Rectal smooth muscle tissue (tissue), 1 donor: ENCODE measurements at regions not wholly inside any gene's neighbourhood (a gene's known extent, or its start where the extent isn't known, plus 50 kb on each side); places are given as distances from the start of the nearest gene placed in this dataset.
"Not testable (repeated sequence)": the region's sequence is repeated elsewhere in the genome, so short reads cannot be mapped to it uniquely, and the experiment has no call there.

Source experiments
- H3K27ac ChIP-seq: one replicate; pipeline ENCODE4 v1.7.0; 2013; ENCODE audit warnings: low read depth, low read length, inconsistent platforms
- H3K27me3 ChIP-seq: one replicate; pipeline ENCODE4 v1.7.0; 2013; ENCODE audit warnings: low read length; ENCODE audit not compliant: control insufficient read depth, insufficient read depth
- H3K36me3 ChIP-seq: one replicate; pipeline ENCODE4 v1.7.0; 2013; ENCODE audit warnings: low read length; ENCODE audit not compliant: control insufficient read depth, insufficient read depth
- H3K4me1 ChIP-seq: one replicate; pipeline ENCODE4 v1.7.0; 2013; ENCODE audit warnings: low read length; ENCODE audit not compliant: control insufficient read depth, insufficient read depth
- H3K4me3 ChIP-seq: one replicate; pipeline ENCODE4 v1.7.0; 2013; ENCODE audit warnings: low read length
- H3K9ac ChIP-seq: one replicate; pipeline ENCODE4 v1.7.0; 2013; ENCODE audit warnings: low read length

DNA sequence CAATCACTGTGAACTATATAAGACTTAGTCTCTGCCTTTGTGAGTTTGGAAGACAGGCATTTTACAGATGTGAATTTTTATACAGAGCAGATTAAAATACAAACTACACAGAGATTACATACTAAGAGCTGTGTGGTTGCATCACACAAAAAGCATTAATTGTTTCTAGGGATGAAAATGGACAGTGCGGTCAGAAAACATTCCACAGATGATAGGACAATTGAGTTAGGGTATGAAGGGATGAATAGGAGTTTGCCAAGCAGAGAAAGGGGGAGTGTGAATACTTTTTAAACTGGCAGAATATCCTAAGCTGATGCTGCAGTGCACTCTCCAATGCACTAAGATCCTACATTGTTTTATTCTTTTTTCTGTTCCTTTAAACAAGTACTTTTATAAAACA, 345.8 kb downstream of the VRK1 start:
- Histone ChIP-seq H3K4me1 (no peaks in the 10 kb centered on the region), H3K27me3 (no peaks in the 10 kb centered on the region), H3K27ac (no peak overlapping the region), H3K9ac (no peak overlapping the region), H3K4me3 (no peak overlapping the region), H3K36me3 (no peaks in the 10 kb centered on the region)

DNA sequence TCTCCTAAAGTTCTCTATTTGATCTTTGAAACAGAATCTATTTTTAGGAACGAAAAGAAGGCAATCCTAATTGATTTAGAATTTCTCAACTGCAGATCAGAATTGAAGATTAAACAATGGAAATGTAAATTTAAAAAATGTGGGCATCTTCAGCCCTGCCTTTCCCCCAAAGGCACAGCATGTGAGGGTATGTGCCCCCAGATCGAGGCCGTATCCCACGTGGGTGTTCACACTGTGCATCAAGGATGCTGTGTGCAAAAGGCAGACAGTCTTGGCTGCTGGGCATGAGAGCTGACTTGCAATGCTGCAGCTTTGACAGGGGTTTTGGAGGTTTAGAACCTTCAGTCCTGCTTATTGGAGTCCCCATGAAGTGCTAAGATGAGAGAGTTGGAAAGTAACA, 346.3 kb downstream of the VRK1 start:
- no peaks in the 10 kb centered on the region for H3K4me1 ChIP-seq

GRCh38 chr14:97148021-97148420, 350.8 kb downstream of the VRK1 start:
- not testable (repeated sequence) for H3K9ac ChIP-seq, H3K4me1 ChIP-seq, H3K27me3 ChIP-seq, H3K4me3 ChIP-seq, H3K36me3 ChIP-seq, H3K27ac ChIP-seq

More for the DNA sequence above, 346.3 kb downstream of the VRK1 start:
- no peak overlapping the region for H3K9ac ChIP-seq
- no peaks in the 10 kb centered on the region for H3K36me3 ChIP-seq
- no peak overlapping the region for H3K27ac ChIP-seq
- no peaks in the 10 kb centered on the region for H3K27me3 ChIP-seq
- no peak overlapping the region for H3K4me3 ChIP-seq

DNA sequence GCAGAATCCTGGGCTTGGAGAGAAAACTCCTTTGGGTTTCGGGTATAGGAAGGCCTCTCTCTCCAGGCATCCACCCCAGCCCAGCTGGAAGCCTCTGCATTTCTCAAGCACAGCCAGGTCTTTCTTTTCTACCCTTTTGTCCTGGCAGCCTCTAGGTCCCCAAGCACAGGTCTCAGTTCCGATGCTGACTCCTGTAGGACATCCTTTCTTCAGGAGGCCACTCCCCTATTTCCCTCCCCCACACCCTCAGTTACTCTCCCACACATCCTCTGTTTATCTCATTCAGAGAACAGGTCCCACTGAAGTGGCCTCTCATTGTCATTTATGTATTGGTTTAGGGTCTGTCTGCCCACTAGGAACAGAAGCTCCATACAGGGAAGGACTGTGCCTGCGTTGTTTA, 352.6 kb downstream of the VRK1 start:
- Histone ChIP-seq H3K27me3 (no peaks in the 10 kb centered on the region), H3K4me1 (no peaks in the 10 kb centered on the region), H3K27ac (no peak overlapping the region), H3K36me3 (no peaks in the 10 kb centered on the region), H3K9ac (no peak overlapping the region), H3K4me3 (no peak overlapping the region)

DNA sequence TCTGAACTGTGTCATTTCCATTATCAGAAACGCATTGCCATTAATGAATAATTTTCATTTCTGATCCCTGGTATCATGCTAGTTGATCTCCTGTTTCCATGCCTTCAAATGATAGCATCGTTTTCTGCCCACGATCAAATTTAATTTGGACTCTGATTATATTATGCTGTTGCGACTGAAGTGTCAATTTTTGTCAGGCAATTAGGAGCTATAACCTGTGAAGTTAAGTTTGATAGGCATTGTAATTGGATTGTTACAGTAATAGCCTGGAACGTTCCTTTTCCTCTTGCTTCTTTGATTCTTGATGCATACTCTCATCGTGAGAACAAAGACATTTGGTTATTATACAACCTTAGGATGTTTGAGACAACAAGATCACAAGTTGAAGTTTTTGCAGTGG, 356.3 kb downstream of the VRK1 start:
- no peak overlapping the region for H3K4me3 ChIP-seq
- H3K27ac ChIP-seq: no peak overlapping the region
- no peak overlapping the region for H3K9ac ChIP-seq
- no peaks in the 10 kb centered on the region for H3K4me1 ChIP-seq
- H3K27me3 ChIP-seq: no peaks in the 10 kb centered on the region
- no peaks in the 10 kb centered on the region for H3K36me3 ChIP-seq

GRCh38 chr14:97155320-97155719, 358.1 kb downstream of the VRK1 start:
- no peaks in the 10 kb centered on the region for H3K36me3 ChIP-seq
- no peak overlapping the region for H3K9ac ChIP-seq
- no peak overlapping the region for H3K27ac ChIP-seq
- H3K4me3 ChIP-seq: no peak overlapping the region
- no peaks in the 10 kb centered on the region for H3K27me3 ChIP-seq
- H3K4me1 ChIP-seq: no peaks in the 10 kb centered on the region

- Histone ChIP-seq H3K9ac (no peak overlapping the region), H3K27ac (no peak overlapping the region), H3K27me3 (no peaks in the 10 kb centered on the region), H3K4me1 (no peaks in the 10 kb centered on the region), H3K4me3 (no peak overlapping the region), H3K36me3 (no peaks in the 10 kb centered on the region)
Measured at GRCh38 chr14:97155814-97156213, 358.6 kb downstream of the VRK1 start.

DNA sequence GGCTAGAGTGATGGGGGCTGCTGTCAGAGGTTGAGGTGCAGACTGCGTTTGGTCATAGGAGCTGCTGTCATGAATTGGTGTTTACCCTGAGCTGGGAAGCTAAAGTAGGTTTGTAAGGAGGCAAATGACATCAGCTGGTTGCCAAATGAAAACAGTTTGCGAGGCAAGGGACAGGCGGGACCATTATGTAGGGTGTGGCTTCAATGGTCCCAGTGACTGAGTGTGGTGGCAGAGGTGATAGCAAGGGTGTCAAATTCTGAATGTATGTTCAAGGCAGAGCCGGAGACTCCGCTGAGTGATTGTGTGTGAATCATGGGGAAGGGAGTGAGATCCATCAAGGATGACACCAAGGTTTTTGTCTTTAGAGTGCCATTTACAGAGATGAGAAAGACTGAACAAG, 359.5 kb downstream of the VRK1 start:
- no peak overlapping the region for H3K27ac ChIP-seq
- H3K4me3 ChIP-seq: no peak overlapping the region
- no peak overlapping the region for H3K9ac ChIP-seq
- no peaks in the 10 kb centered on the region for H3K36me3 ChIP-seq
- H3K27me3 ChIP-seq: no peaks in the 10 kb centered on the region
- H3K4me1 ChIP-seq: no peaks in the 10 kb centered on the region

DNA sequence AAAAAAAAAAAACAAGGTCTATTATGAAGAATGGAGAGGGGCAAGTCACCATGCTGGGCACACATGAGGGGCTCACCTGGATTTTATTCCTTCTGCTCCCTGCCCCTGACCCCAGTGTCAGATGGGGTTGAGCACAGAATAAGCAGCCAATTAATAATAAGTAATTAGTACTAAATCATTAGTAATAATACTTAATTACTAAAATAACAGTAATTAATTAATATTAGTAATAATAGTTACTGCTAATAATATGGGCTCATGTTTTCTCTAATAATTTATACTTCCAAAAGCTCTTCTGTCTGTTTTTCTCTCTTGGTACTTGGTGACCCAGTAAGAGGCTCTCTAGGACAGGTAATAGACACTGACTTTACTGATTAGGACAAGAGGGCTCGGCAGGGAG, 360.9 kb downstream of the VRK1 start:
- H3K4me3 ChIP-seq: no peak overlapping the region
- no peak overlapping the region for H3K27ac ChIP-seq
- no peaks in the 10 kb centered on the region for H3K4me1 ChIP-seq
- no peak overlapping the region for H3K9ac ChIP-seq
- no peaks in the 10 kb centered on the region for H3K27me3 ChIP-seq
- no peaks in the 10 kb centered on the region for H3K36me3 ChIP-seq

- H3K36me3 ChIP-seq: no peaks in the 10 kb centered on the region
Measured at GRCh38 chr14:97159124-97159523, 361.9 kb downstream of the VRK1 start.

DNA sequence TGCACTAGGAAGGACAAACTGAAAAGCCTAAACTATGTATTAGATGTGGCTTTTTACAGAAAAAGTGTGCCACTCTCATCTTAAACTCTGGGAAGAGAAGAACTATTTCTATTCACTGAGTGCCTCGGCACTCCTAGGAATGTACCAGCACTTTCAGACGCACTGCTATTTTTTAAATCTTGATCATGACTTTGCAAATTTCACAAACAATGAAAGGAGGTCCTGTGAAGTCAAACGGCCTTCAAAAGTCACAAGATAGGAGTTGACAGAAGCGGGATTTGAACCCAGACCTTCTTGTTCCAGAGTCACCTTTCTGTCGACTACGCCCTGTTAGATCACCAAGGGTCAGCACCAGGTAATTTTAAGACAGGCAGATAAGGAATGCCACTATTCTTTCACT, 365.4 kb downstream of the VRK1 start:
- H3K9ac ChIP-seq: no peak overlapping the region
- no peaks in the 10 kb centered on the region for H3K36me3 ChIP-seq
- H3K4me3 ChIP-seq: no peak overlapping the region
- H3K27me3 ChIP-seq: no peaks in the 10 kb centered on the region
- H3K4me1 ChIP-seq: no peaks in the 10 kb centered on the region
- no peak overlapping the region for H3K27ac ChIP-seq

More at GRCh38 chr14:97159124-97159523, 361.9 kb downstream of the VRK1 start:
- Histone ChIP-seq H3K27me3 (no peaks in the 10 kb centered on the region), H3K9ac (no peak overlapping the region), H3K4me1 (no peaks in the 10 kb centered on the region), H3K27ac (no peak overlapping the region), H3K4me3 (no peak overlapping the region)

- H3K36me3 ChIP-seq: no peaks in the 10 kb centered on the region
- no peaks in the 10 kb centered on the region for H3K27me3 ChIP-seq
- no peak overlapping the region for H3K27ac ChIP-seq
- no peaks in the 10 kb centered on the region for H3K4me1 ChIP-seq
- H3K9ac ChIP-seq: no peak overlapping the region
- H3K4me3 ChIP-seq: no peak overlapping the region
Measured at GRCh38 chr14:97164021-97164420, 366.8 kb downstream of the VRK1 start.

DNA sequence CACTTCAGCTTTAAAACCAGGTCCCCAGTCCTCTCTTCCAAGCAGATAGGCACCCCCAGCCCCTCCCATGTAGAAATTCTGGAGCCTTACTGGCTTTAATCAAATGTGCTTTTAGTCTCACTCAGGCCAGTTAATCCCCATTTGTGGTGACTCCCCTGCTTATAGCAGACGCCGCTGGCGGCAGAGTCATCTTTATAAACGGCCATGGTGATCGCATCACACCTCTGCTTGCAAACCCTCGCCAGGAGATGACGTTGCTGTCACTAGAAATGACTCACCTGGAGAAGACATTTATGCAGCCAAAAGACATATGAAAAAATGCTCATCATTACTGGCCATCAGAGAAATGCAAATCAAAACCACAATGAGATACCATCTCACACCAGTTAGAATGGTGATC, 369.3 kb downstream of the VRK1 start:
- Histone ChIP-seq H3K4me1 (no peaks in the 10 kb centered on the region), H3K27me3 (no peaks in the 10 kb centered on the region), H3K9ac (no peak overlapping the region), H3K27ac (no peak overlapping the region), H3K4me3 (no peak overlapping the region), H3K36me3 (no peaks in the 10 kb centered on the region)

DNA sequence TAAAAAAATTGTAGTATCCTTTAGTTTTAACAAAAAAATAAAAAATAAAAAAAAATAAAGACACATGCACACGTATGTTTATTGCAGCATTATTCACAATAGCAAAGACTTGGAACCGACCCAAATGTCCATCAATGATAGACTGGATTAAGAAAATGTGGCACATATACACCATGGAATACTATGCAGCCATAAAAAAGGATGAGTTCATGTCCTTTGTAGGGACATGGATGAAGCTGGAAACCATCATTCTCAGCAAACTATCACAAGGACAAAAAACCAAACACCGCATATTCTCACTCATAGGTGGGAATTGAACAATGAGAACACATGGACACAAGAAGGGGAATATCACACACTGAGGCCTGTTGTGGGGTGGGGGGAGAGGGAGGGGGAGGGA, 370.4 kb downstream of the VRK1 start:
- not testable (repeated sequence) for H3K27ac ChIP-seq, H3K36me3 ChIP-seq, H3K4me3 ChIP-seq, H3K27me3 ChIP-seq, H3K4me1 ChIP-seq, H3K9ac ChIP-seq
